Testis (tissue), 2 donors: ENCODE measurements at regions not wholly inside any gene's neighbourhood (a gene's known extent, or its start where the extent isn't known, plus 50 kb on each side); places are given as distances from the start of the nearest gene placed in this dataset.

ENCODE experiments used
- CTCF ChIP-seq, 3 experiments: fragments of 450-650 bp in 2 of 3; fragments of 200-600 bp in 1 of 3; sonication (generic) in 1 of 3; IDR thresholded peaks; one replicate each; pipeline ENCODE4 v1.5.1; 2016 to 2019; ENCODE audit warnings: antibody characterized with exemption in 3 of 3, mild to moderate bottlenecking in 2 of 3, moderate library complexity in 1 of 3
- POLR2A ChIP-seq: fragments of 450-650 bp; IDR thresholded peaks from one replicate; pipeline ENCODE4 v1.6.1; 2017; ENCODE audit warnings: antibody characterized with exemption, mild to moderate bottlenecking, moderate library complexity

GRCh38 chr14:98297567-98297966 lies 974.4 kb downstream of the BCL11B start:
- TF ChIP-seq CTCF (IDR thresholded peaks at IDR 0.05) = no peak
- TF ChIP-seq POLR2A = no peak
